Tibial nerve (tissue), 4 donors: ENCODE measurements at regions not wholly inside any gene's neighbourhood (a gene's known extent, or its start where the extent isn't known, plus 50 kb on each side); places are given as distances from the start of the nearest gene placed in this dataset. TPM values are rescaled to one million over a fixed set of nuclear protein-coding genes. Genes with fewer than 3 reads are reported as not detected.

Experiments used
- DNase-seq, 2 donors: peaks; one replicate each; pipeline ENCODE4 v3.0.0-alpha.2; 2019; ENCODE audit warnings: low spot score in 2 of 2
- H3K27ac ChIP-seq, 4 donors: fragments of 200-600 bp; sonication (generic) in 3 of 4; one replicate each; pipeline ENCODE4 v1.5.1; 2017 to 2019; ENCODE audit warnings: mild to moderate bottlenecking in 1 of 4
- H3K27me3 ChIP-seq, 2 donors: fragments of 200-600 bp; sonication (generic) in 1 of 2; one replicate each; pipeline versions ENCODE4 v1.5.1 to v1.6.0; 2017 to 2019
- H3K36me3 ChIP-seq, 3 donors: fragments of 200-600 bp; sonication (generic); one replicate each; pipeline ENCODE4 v1.5.1; 2018 to 2019
- H3K4me1 ChIP-seq, 4 donors: fragments of 200-600 bp; sonication (generic) in 3 of 4; one replicate each; pipeline ENCODE4 v1.5.1; 2017 to 2019
- H3K4me3 ChIP-seq, 4 donors: fragments of 200-600 bp; sonication (generic) in 3 of 4; one replicate each; pipeline ENCODE4 v1.5.1; 2017 to 2019; ENCODE audit warnings: mild to moderate bottlenecking in 1 of 4, moderate library complexity in 1 of 4
- H3K9me3 ChIP-seq, 4 donors: fragments of 200-600 bp; sonication (generic) in 3 of 4; one replicate each; pipeline ENCODE4 v1.5.1; 2017 to 2019
- EP300 ChIP-seq, 2 donors: sonication (generic); formaldehyde crosslinking; IDR thresholded peaks; one replicate each; pipeline ENCODE4 v1.6.1; 2017; ENCODE audit warnings: antibody characterized with exemption in 2 of 2, mild to moderate bottlenecking in 1 of 2
- POLR2A ChIP-seq, 2 donors: fragments of 450-650 bp; IDR thresholded peaks; one replicate each; pipeline ENCODE4 v1.6.1; 2017; ENCODE audit warnings: antibody characterized with exemption in 2 of 2, mild to moderate bottlenecking in 2 of 2, moderate library complexity in 2 of 2
- WGBS, 2 donors: methylation state at CpG; one replicate each; pipeline ENCODE4 v1.1.5; 2018; 5-methylcytosine and 5-hydroxymethylcytosine counted together
- small RNA-seq: library from RNA; depleted of rRNA; stranded (forward); fragments of <200 nt; gene quantifications from one replicate; pipeline ENCODE3, GENCODE V24; 2016
- TF ChIP-seq, protein P1 (sequence below), 5 experiments: fragments of 200-600 bp in 3 of 5; fragments of 450-650 bp in 2 of 5; sonication (generic) in 3 of 5; IDR thresholded peaks; one replicate each; pipeline ENCODE4 v1.5.1; 2016 to 2019; ENCODE audit warnings: antibody characterized with exemption in 5 of 5, mild to moderate bottlenecking in 3 of 5, moderate library complexity in 2 of 5

DNA sequence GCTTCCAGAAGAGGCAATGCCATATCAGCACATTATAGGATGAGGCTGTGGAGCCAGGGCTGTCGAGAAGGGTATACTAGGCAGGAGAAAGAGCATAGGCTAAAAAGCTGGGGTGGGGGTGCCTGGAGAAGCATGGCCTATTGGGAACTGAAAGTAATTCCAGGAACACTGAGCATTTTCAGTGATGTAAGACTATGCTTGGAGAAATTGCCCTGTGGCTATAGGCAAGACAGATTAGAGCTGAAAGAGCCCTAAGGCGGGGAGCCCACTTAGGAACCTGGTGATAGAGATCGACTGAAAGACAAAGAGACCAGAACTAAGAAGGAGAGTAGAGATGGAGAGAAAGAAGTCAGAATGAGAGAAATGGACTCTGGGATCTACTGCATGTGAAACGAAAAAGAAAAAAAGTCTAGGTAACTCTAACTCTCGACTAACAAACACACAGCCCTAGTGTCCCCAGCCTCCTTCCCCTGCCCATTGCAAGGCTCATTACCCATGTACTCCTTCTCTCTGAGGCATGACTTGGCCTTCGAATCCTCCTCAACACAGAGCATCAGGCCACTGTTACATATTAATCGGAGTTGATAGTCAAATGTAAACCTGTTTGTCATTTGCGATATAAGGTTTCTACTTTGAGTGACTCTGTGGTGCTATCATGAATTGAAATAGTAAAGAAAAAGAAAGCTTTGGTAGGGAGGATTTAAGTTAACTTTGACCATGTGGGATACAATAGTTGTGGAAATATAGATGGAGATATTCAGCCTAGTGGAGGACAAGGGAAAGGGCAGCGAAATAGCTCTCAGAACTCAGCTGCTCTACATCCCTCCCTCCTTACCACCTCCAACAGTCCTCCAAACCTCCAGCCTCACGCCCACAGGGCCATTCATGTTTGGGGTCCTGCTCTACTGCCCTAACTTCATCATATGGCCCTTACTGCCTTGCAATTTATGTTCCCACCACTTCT is 52.3 kb upstream of the BMAL1 start:
- DNase-seq: no peak
- no peaks in the 10 kb centered on the region for H3K27me3 ChIP-seq
- H3K9me3 ChIP-seq: no peaks in the 10 kb centered on the region
- no peaks in the 10 kb centered on the region for H3K36me3 ChIP-seq
- no peak overlapping the region for H3K4me3 ChIP-seq
- peaks cover 0 to 18% (median 8%) of the 10 kb centered on the region in 4 donors for H3K4me1 ChIP-seq
- WGBS, 2 donors: 90 to 91% methylated on average over 10 of the region's 10 CpGs
- H3K27ac ChIP-seq: no peak overlapping the region
- TF ChIP-seq EP300 (IDR thresholded peaks at IDR 0.05): no peak
- TF ChIP-seq, protein P1, sequence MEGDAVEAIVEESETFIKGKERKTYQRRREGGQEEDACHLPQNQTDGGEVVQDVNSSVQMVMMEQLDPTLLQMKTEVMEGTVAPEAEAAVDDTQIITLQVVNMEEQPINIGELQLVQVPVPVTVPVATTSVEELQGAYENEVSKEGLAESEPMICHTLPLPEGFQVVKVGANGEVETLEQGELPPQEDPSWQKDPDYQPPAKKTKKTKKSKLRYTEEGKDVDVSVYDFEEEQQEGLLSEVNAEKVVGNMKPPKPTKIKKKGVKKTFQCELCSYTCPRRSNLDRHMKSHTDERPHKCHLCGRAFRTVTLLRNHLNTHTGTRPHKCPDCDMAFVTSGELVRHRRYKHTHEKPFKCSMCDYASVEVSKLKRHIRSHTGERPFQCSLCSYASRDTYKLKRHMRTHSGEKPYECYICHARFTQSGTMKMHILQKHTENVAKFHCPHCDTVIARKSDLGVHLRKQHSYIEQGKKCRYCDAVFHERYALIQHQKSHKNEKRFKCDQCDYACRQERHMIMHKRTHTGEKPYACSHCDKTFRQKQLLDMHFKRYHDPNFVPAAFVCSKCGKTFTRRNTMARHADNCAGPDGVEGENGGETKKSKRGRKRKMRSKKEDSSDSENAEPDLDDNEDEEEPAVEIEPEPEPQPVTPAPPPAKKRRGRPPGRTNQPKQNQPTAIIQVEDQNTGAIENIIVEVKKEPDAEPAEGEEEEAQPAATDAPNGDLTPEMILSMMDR (IDR thresholded peaks at IDR 0.05): no peak

DNA sequence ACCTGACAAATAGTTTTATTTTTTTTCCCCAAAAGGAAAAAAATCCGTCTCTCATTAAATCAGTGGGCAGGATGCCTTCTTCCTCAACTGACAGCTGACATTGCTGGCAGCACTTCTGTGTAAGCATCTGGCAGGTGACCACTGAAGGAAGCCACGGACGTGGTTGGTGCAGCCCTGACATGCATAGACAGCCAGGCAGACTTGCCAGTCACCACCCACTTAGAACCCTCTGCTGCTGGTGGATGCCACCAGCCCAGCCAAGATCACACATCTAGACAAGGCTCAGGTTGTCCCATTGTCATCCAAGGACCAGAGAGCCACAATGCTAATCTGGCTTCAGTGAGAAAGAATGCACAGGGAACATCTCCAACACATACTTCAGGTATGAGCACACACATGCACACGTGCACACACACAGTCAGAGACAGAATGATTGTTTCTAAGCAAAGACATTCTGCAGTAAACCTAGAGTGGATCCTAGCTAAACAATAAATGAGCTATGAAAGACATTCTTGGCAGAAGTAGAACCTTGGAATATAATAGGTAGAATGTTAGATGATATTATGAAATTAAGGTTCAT is 49.8 kb upstream of the BMAL1 start:
- DNase-seq: no peak
- H3K4me3 ChIP-seq: no peak overlapping the region
- TF ChIP-seq POLR2A (IDR thresholded peaks at IDR 0.05) (no peak), EP300 (IDR thresholded peaks at IDR 0.05) (no peak)
- TF ChIP-seq, protein P1 (IDR thresholded peaks at IDR 0.05): no peak
- H3K4me1 ChIP-seq: peaks cover 0 to 21% (median 8%) of the 10 kb centered on the region in 4 donors
- H3K27ac ChIP-seq: no peak overlapping the region
- no peaks in the 10 kb centered on the region for H3K27me3 ChIP-seq
- no peaks in the 10 kb centered on the region for H3K36me3 ChIP-seq
- 79 to 83% methylated on average over 4 of the region's 4 CpGs for WGBS, 2 donors
- H3K9me3 ChIP-seq: no peaks in the 10 kb centered on the region

Small RNAs in the stretch of these regions (small RNA-seq; reads per million reads assigned to genes)
- not detected for gene AC022878.1
